MCF 10A (cell line): ENCODE measurements at regions not wholly inside any gene's neighbourhood (a gene's known extent, or its start where the extent isn't known, plus 50 kb on each side); places are given as distances from the start of the nearest gene placed in this dataset.

ENCODE experiments used
- BruUV-seq: library from RNA; stranded (reverse); fragments of 400-500 nt; replicated peaks from 2 replicates; lab custom pipeline; 2021; lab: Mats Ljungman, UMichigan
- CTCF ChIA-PET: fragments of 300-600 bp; sonication (Branson Sonifier 250); formaldehyde crosslinking; extraction: SDS; loops from one replicate; lab custom pipeline; 2021; ENCODE audit warnings: antibody characterized with exemption, inconsistent platforms; lab: Yijun Ruan, JAX
- POLR2A ChIA-PET: fragments of 300-600, 350-650 bp; sonication (Branson Sonifier 250); formaldehyde crosslinking; extraction: SDS; loops from one replicate; lab custom pipeline; 2020; ENCODE audit warnings: antibody characterized with exemption, inconsistent platforms; lab: Yijun Ruan, JAX
- DNase-seq: peaks from one replicate; pipeline ENCODE4 v3.0.0-alpha.2; 2018; ENCODE audit not compliant: unreplicated experiment
- H3K27ac Mint-ChIP-seq: one replicate; pipeline ENCODE4 v1.8.0; 2022; ENCODE audit warnings: mild to moderate bottlenecking, low read depth, mixed read lengths; ENCODE audit not compliant: unreplicated experiment
- H3K27me3 Mint-ChIP-seq: one replicate; pipeline ENCODE4 v1.8.0; 2022; ENCODE audit warnings: mixed read lengths; ENCODE audit not compliant: insufficient read depth, unreplicated experiment
- H3K36me3 Mint-ChIP-seq: one replicate; pipeline ENCODE4 v1.8.0; 2022; ENCODE audit warnings: mild to moderate bottlenecking, moderate library complexity, mixed read lengths; ENCODE audit not compliant: insufficient read depth, unreplicated experiment
- H3K4me1 Mint-ChIP-seq: one replicate; pipeline ENCODE4 v1.8.0; 2022; ENCODE audit warnings: mixed read lengths; ENCODE audit not compliant: insufficient read depth, unreplicated experiment
- H3K4me3 Mint-ChIP-seq: one replicate; pipeline ENCODE4 v1.8.0; 2022; ENCODE audit warnings: mild to moderate bottlenecking, moderate library complexity, mixed read lengths; ENCODE audit not compliant: unreplicated experiment
- H3K9me3 Mint-ChIP-seq: one replicate; pipeline ENCODE4 v1.8.0; 2022; ENCODE audit warnings: mixed read lengths; ENCODE audit not compliant: unreplicated experiment
- CTCF ChIP-seq: fragments of 200-600 bp; IDR thresholded peaks from one replicate; pipeline ENCODE4 v1.8.0; 2022; ENCODE audit warnings: antibody characterized with exemption, mild to moderate bottlenecking; ENCODE audit not compliant: unreplicated experiment
- intact Hi-C: fragments of 100-400 bp; cut with micrococcal nuclease; formaldehyde crosslinking; loops from 2 replicates; pipeline ENCODE4 v1.14.1; 2022

GRCh38 chr9:105963343-105964099 is 269.2 kb downstream of the TMEM38B start:
- Mint-ChIP-seq H3K27ac (no peak overlapping the region), H3K27me3 (no peaks in the 10 kb centered on the region), H3K4me3 (no peak overlapping the region), H3K4me1 (no peaks in the 10 kb centered on the region), H3K9me3 (peaks cover 35% of the 10 kb centered on the region), H3K36me3 (no peaks in the 10 kb centered on the region)
- BruUV-seq, result no TSS peak
- ChIA-PET CTCF (interaction anchor here (0.8 kb wide), 1 partner anchor 469 kb away, joined by 6 read pairs; no protein-coding TSS in a partner anchor), POLR2A (no interaction called here)
- TF ChIP-seq CTCF, result no peak
- no peak for DNase-seq
- intact Hi-C loops, result no loop called here

GRCh38 chr9:105964156-105964555 is 269.8 kb downstream of the TMEM38B start:
- DNase-seq, result no peak
- no TSS peak for BruUV-seq
- Mint-ChIP-seq H3K4me1 (no peaks in the 10 kb centered on the region), H3K27me3 (no peaks in the 10 kb centered on the region), H3K4me3 (no peak overlapping the region), H3K9me3 (peaks cover 29% of the 10 kb centered on the region), H3K27ac (no peak overlapping the region), H3K36me3 (no peaks in the 10 kb centered on the region)
- ChIA-PET CTCF (interaction anchor here (1.1 kb wide), 1 partner anchor 9 kb away, joined by 4 read pairs; no protein-coding TSS in a partner anchor), POLR2A (no interaction called here)
- TF ChIP-seq CTCF, result no peak
- intact Hi-C loops, result no loop called here

- intact Hi-C loops, result no loop called here
- Mint-ChIP-seq H3K36me3 (no peaks in the 10 kb centered on the region), H3K4me3 (no peak overlapping the region), H3K27ac (no peak overlapping the region), H3K27me3 (no peaks in the 10 kb centered on the region), H3K9me3 (peaks cover 18% of the 10 kb centered on the region), H3K4me1 (no peaks in the 10 kb centered on the region)
- CTCF ChIA-PET, result no interaction called here
- POLR2A ChIA-PET, result no interaction called here
- BruUV-seq, result no TSS peak
- DNase-seq, result no peak
- TF ChIP-seq CTCF, result no peak
Measured at GRCh38 chr9:105966834-105967233, 272.5 kb downstream of the TMEM38B start.

GRCh38 chr9:105967248-105967647 is 272.9 kb downstream of the TMEM38B start:
- no peak for DNase-seq
- ChIA-PET POLR2A (no interaction called here), CTCF (interaction anchor here (0.7 kb wide), 1 partner anchor 11 kb away, joined by 3 read pairs; no protein-coding TSS in a partner anchor)
- no peak for TF ChIP-seq CTCF
- H3K27me3 Mint-ChIP-seq, result no peaks in the 10 kb centered on the region
- no peak overlapping the region for H3K27ac Mint-ChIP-seq
- intact Hi-C loops, result no loop called here
- no peaks in the 10 kb centered on the region for H3K4me1 Mint-ChIP-seq
- peaks cover 18% of the 10 kb centered on the region for H3K9me3 Mint-ChIP-seq
- H3K36me3 Mint-ChIP-seq, result no peaks in the 10 kb centered on the region
- BruUV-seq, result no TSS peak
- no peak overlapping the region for H3K4me3 Mint-ChIP-seq
